Omental fat pad (tissue), 3 donors: ENCODE measurements at regions not wholly inside any gene's neighbourhood (a gene's known extent, or its start where the extent isn't known, plus 50 kb on each side); places are given as distances from the start of the nearest gene placed in this dataset.
"Not testable (repeated sequence)": the region's sequence is repeated elsewhere in the genome, so short reads cannot be mapped to it uniquely, and the experiment has no call there.

Experiments
- ATAC-seq: fragments of 150-250 bp; one replicate; pipeline ENCODE4 v1.9.1; 2016; ENCODE audit warnings: mild to moderate bottlenecking, moderate library complexity; ENCODE audit not compliant: low FRiP score
- DNase-seq: peaks from one replicate; pipeline ENCODE4 v3.0.0-alpha.2; 2019; ENCODE audit warnings: low spot score
- TF ChIP-seq, protein P1 (sequence below), 3 donors: fragments of 450-650 bp; IDR thresholded peaks; one replicate each; pipeline ENCODE4 v1.5.1; 2016 to 2017; ENCODE audit warnings: antibody characterized with exemption in 3 of 3, mild to moderate bottlenecking in 3 of 3, moderate library complexity in 2 of 3

DNA sequence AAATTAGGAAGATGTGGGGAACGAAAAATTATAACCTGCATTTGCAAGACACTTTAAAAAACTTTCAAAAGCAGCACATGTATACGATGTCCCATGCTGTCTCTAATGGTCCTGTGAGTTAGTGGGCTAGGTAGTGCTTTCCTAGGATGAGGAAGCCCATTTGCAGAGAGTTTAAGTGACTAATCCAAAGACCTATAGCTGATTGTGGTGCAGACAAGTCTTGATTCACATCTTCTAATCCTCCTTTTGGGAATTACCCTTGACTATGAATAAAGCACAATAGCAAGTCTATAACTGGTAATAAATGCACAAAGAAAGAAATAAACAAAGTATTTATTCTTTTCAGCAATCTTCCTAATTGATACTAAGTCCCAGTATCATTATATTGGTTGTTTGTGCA, 234.6 kb upstream of the FANCL start:
- no peak for ATAC-seq
- TF ChIP-seq, protein P1, sequence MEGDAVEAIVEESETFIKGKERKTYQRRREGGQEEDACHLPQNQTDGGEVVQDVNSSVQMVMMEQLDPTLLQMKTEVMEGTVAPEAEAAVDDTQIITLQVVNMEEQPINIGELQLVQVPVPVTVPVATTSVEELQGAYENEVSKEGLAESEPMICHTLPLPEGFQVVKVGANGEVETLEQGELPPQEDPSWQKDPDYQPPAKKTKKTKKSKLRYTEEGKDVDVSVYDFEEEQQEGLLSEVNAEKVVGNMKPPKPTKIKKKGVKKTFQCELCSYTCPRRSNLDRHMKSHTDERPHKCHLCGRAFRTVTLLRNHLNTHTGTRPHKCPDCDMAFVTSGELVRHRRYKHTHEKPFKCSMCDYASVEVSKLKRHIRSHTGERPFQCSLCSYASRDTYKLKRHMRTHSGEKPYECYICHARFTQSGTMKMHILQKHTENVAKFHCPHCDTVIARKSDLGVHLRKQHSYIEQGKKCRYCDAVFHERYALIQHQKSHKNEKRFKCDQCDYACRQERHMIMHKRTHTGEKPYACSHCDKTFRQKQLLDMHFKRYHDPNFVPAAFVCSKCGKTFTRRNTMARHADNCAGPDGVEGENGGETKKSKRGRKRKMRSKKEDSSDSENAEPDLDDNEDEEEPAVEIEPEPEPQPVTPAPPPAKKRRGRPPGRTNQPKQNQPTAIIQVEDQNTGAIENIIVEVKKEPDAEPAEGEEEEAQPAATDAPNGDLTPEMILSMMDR (IDR thresholded peaks at IDR 0.05) = no peak
- DNase-seq = no peak

DNA sequence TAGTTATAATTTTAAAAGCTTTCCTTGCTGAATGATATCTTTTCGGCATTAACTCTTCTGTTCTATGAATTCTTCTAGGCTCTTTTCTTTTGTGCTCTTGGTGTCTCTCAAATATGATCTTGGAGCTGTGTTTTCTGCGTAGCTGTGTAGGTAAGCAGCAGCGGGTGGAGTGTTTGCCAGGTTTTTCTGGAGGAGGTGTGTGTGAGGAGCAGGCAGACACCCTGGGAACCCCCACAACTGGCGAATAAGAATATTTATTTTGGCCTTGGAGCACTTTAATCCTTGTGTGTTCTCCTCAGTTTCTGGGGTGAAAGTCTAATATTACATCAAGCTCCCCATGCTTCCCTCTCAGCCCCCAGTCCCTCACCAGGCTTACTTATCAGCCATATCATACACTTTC, 232.0 kb upstream of the FANCL start:
- TF ChIP-seq, protein P1 (IDR thresholded peaks at IDR 0.05) = no peak
- DNase-seq = no peak
- ATAC-seq = no peak

DNA sequence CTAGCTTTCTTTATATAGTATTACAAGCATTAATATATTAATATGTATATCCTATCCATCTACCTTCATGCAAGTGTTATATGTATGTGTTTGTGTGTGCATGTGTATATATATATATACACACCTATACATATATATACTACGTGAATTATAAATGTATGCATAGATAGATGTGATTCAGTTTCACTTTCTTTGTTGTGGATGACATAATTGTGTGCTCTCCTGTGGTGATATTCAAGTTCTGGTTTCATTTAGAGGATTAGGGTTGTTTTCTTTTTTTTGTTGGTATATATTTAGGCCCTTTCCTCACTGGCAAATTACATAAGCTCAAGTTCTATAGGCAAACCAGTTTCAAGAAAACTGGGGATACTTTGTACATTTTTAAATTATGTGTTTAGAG, 225.7 kb upstream of the FANCL start:
- ATAC-seq (no peak), DNase-seq (no peak)
- TF ChIP-seq, protein P1 (IDR thresholded peaks at IDR 0.05) = no peak

DNA sequence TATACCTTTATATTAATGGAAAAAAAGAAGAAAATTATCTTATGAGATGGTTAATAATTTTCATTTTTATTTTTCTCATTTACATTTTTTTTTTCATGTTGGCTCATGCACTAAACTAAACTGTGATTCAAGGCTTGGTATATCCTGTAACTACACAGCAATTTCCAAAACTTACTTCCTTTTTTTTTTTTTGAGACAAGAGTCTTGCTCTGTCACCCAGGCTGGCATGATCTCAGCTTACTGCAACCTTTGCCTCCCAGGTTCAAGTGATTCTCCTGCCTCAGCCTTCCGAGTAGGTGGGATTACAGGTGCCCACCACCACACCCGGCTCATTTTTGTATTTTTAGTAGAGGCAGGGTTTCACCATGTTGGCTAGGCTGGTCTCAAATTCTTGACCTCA, 224.9 kb upstream of the FANCL start:
- ATAC-seq, DNase-seq: not testable (repeated sequence)

DNA sequence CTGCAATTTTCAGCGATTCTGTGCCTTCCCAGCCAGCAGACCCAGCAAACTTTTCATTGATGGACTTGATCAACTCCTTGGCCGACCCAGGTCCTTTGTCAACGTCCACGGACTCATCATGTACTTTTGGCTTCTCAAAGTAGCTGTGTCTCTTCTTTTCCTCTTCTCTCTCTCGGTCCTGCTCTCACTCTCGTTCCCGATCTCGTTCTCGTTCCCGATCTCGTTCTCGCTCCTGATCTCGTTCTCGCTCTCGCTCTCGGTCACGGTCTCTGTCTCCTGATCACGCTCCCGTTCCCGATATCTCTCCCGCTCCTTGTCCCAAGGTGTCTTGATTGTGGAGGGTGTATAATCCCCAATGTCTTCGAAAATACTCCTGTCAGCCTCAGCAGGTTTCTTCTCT, 219.5 kb upstream of the FANCL start:
- DNase-seq (no peak), ATAC-seq (no peak)
- TF ChIP-seq, protein P1 (IDR thresholded peaks at IDR 0.05) = no peak

DNA sequence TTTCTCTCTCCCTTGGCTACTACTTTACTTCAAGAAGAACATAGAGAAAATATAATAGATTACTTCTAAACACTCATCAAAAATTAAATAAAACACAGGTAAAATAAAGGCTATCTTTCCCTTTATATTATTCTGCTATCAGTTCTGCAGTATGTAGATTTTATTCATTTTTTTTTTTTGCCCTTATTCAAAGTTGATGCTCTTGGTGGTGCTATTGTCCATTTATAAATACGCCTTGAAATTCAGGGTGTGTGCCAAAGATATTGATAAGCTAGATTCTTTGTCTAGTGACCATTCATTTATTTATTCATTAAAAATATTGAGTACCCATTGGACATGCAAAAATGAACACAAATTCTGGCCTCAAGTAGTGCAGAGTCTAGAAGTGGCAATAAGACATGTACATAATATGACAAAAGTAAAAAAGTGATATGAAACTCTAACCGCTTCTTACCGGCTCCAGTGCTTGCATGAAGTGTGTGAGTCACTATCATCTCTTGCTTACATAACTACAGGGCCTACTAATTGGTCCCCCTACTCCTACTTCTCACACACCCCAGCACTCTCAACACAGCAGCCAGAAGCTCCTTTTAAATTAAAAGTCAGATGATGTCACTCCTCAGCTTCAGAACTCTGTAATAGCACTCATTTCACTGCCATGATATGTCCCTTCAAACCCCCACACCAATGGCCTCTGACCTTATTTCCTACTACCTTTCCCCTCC, 208.3 kb upstream of the FANCL start:
- TF ChIP-seq, protein P1 (IDR thresholded peaks at IDR 0.05) = no peak
- no peak for ATAC-seq

DNA sequence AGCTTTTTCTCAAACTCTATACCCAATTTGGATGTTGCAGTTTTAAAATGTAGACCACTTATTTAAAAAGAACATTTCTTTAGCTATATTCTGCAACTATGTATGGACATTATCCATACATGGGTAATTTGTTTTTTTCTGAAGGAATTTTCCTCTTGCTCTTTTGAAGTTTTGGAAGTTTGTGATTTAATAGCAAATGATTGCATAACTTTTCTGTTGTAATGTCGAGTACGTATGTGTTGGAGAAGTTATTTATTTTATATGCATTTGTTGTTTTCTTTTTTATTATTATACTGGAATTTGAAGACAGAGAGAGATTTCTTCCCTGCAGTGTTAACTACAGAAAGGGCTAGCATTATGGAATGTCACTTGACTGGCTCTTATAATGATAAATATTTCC, 207.7 kb upstream of the FANCL start:
- DNase-seq (no peak), ATAC-seq (no peak)
- TF ChIP-seq, protein P1 (IDR thresholded peaks at IDR 0.05) = no peak

More for the DNA sequence above, 208.3 kb upstream of the FANCL start:
- DNase-seq = no peak
